ENCODE measurements at regions not wholly inside any gene's neighbourhood (a gene's known extent, or its start where the extent isn't known, plus 50 kb on each side); places are given as distances from the start of the nearest gene placed in this dataset.

DNA sequence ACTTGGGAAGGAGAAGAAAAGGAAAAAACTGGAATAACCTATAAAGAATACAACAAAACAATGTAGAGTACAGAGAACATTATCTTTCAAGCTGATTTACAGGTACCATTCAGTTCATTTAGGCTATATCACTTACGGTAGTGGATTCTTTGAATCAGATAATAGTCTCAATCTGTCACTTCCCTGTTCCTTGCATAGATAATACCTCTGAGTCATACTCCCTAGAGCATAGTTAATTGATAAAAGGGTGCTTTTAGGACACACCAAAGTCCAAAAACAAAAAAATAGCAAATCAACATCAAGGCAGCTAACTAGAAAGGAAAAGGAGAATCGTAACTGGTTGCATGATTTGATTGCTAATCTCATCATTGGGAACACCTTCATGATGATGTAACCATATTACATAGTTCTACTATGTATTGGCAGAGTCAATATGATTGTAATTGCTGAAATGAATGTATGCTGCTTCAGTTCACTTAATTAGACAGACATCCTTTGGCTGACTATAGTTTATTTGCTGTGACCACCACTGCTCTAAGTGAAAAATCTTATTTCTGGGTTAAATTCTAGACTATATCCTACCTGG is 844.4 kb downstream of the GATA3 start:
- DNase-seq = no peak
- Mint-ChIP-seq H3K4me1 (no peaks in the 10 kb centered on the region), H3K36me3 (ENCODE audit: low read depth) (no peaks in the 10 kb centered on the region), H3K4me3 (no peak overlapping the region), H3K27ac (no peak overlapping the region), H3K9me3 (peaks cover 4% of the 10 kb centered on the region), H3K27me3 (no peaks in the 10 kb centered on the region)
- intact Hi-C loops (cut with micrococcal nuclease) = no loop called here

DNA sequence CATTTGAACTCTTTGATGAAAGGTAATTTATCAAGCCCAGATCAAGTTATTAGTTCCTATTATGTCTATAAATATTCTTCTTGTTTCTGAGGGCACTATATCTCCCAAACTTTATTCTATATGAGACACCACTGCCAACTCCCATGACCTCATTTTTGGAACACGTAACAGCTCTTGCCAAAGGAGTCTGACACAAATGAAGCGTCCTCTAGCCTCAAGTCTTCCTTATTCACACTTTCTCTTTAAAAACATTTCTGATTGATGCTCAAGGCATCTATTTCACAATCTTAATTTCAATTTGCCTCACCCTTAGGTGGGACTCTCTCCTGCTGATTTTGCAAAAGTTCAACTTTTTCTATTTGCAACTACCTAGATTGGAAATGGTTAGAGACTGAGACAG is 848.4 kb downstream of the GATA3 start:
- no peak for DNase-seq
- Mint-ChIP-seq H3K9me3 (peaks cover 4% of the 10 kb centered on the region), H3K27me3 (no peaks in the 10 kb centered on the region), H3K4me1 (no peaks in the 10 kb centered on the region), H3K4me3 (no peak overlapping the region), H3K27ac (no peak overlapping the region), H3K36me3 (ENCODE audit: low read depth) (no peaks in the 10 kb centered on the region)
- intact Hi-C loops (cut with micrococcal nuclease) = no loop called here

DNA sequence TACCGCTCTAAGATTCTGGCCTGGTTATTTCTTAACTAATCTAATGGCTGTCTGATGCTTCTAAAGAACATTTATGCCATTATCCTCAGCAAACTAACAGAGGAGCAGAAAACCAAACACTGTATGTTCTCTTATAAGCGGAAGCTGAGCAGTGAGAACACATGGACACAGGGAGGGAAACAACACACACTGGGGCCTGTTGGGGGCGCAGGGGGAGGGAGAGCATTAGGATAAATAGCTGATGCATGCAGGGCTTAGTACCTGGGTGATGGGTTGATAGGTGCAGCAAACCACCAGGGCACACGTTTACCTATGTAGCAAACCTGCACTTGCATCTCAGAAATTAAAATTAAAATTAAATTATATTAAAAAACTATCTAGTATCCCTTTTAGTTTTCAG is 853.5 kb downstream of the GATA3 start:
- Mint-ChIP-seq H3K4me3 (no peak overlapping the region), H3K36me3 (ENCODE audit: low read depth) (no peaks in the 10 kb centered on the region), H3K4me1 (no peaks in the 10 kb centered on the region), H3K9me3 (peaks cover 2% of the 10 kb centered on the region), H3K27me3 (no peaks in the 10 kb centered on the region), H3K27ac (no peak overlapping the region)
- intact Hi-C loops (cut with micrococcal nuclease) = no loop called here
- DNase-seq = no peak

DNA sequence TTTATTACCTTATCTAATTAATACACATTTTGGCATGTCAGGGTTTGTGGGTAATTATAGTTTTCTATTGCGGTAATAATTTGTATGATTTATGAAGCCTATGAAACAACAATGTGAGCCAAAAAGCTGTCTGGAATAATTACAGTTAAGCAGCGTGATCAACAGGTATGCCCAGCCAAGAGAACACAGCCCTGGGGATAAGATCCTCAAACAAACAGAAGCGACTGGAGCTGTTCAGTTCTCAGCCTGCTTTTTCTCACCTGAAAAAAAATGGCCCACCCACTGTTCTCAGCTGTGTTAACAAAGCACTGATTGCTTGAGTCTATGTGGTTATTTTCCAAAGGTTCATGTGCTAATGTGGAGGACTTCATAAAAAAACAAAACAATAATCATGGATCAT is 855.8 kb downstream of the GATA3 start:
- H3K36me3 Mint-ChIP-seq (ENCODE audit: low read depth) = no peaks in the 10 kb centered on the region
- no peak overlapping the region for H3K4me3 Mint-ChIP-seq
- H3K9me3 Mint-ChIP-seq = no peaks in the 10 kb centered on the region
- H3K4me1 Mint-ChIP-seq = no peaks in the 10 kb centered on the region
- DNase-seq = no peak
- H3K27me3 Mint-ChIP-seq = no peaks in the 10 kb centered on the region
- intact Hi-C loops (cut with micrococcal nuclease) = no loop called here
- no peak overlapping the region for H3K27ac Mint-ChIP-seq

GRCh38 chr10:8911032-8911431 is 856.5 kb downstream of the GATA3 start:
- Mint-ChIP-seq H3K36me3 (ENCODE audit: low read depth) (no peaks in the 10 kb centered on the region), H3K27me3 (no peaks in the 10 kb centered on the region), H3K4me1 (no peaks in the 10 kb centered on the region), H3K27ac (no peak overlapping the region), H3K9me3 (no peaks in the 10 kb centered on the region), H3K4me3 (no peak overlapping the region)
- intact Hi-C loops (cut with micrococcal nuclease) = no loop called here
- DNase-seq = no peak

DNA sequence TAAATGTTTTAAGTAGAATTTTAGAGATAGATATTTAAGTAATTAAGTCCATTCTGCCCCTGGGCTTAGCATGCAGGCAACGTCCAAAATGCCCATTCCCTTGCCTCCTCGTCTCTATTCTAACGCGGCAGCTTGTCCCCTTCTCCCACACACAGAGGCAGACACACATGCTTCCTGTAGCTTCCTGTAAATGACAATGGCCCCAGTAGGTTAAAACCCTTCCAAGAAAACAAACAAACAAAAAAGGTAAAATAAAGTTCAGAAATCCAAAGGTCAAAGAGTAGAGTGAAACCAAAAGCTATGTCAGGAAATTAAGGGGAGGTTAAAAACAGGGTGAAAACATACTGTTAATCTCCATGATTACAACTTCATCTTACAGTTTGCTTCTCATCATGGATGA is 857.6 kb downstream of the GATA3 start:
- Mint-ChIP-seq H3K27ac (no peak overlapping the region), H3K4me3 (no peak overlapping the region), H3K36me3 (ENCODE audit: low read depth) (no peaks in the 10 kb centered on the region), H3K27me3 (no peaks in the 10 kb centered on the region), H3K9me3 (no peaks in the 10 kb centered on the region), H3K4me1 (no peaks in the 10 kb centered on the region)
- DNase-seq = no peak
- intact Hi-C loops (cut with micrococcal nuclease) = no loop called here

DNA sequence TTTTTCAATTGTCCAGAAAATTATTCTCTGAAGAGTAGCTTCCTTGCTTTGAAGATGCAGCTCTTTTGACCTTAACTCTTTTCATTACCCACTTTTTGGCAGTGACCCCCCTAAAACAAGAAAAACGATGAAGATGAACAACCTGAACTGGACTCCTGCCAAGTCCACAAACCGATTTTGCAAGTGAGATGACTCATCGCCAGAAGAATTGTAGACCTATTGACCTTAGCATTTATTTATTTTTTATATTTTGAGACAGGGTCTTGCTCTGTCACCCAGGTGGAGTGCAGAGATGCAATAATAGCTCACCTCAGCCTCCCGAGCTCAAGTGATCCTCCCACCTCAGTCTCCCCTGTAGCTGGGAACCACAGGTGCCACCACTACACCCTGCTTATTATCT is 859.2 kb downstream of the GATA3 start:
- intact Hi-C loops (cut with micrococcal nuclease) = no loop called here
- H3K9me3 Mint-ChIP-seq = no peaks in the 10 kb centered on the region
- H3K36me3 Mint-ChIP-seq (ENCODE audit: low read depth) = no peaks in the 10 kb centered on the region
- H3K4me3 Mint-ChIP-seq = no peak overlapping the region
- H3K27ac Mint-ChIP-seq = no peak overlapping the region
- no peak for DNase-seq
- no peaks in the 10 kb centered on the region for H3K4me1 Mint-ChIP-seq
- no peaks in the 10 kb centered on the region for H3K27me3 Mint-ChIP-seq

GRCh38 chr10:8919280-8919679 is 864.8 kb downstream of the GATA3 start:
- no peak overlapping the region for H3K4me3 Mint-ChIP-seq
- H3K27me3 Mint-ChIP-seq = no peaks in the 10 kb centered on the region
- H3K27ac Mint-ChIP-seq = no peak overlapping the region
- no peaks in the 10 kb centered on the region for H3K4me1 Mint-ChIP-seq
- DNase-seq = no peak
- H3K36me3 Mint-ChIP-seq (ENCODE audit: low read depth) = no peaks in the 10 kb centered on the region
- intact Hi-C loops (cut with micrococcal nuclease) = no loop called here
- H3K9me3 Mint-ChIP-seq = no peaks in the 10 kb centered on the region

GRCh38 chr10:8921568-8921967 is 867.1 kb downstream of the GATA3 start:
- Mint-ChIP-seq H3K36me3 (ENCODE audit: low read depth) (no peaks in the 10 kb centered on the region), H3K4me1 (no peaks in the 10 kb centered on the region), H3K4me3 (no peak overlapping the region), H3K27me3 (no peaks in the 10 kb centered on the region), H3K27ac (no peak overlapping the region), H3K9me3 (no peaks in the 10 kb centered on the region)
- intact Hi-C loops (cut with micrococcal nuclease) = no loop called here
- DNase-seq = no peak

DNA sequence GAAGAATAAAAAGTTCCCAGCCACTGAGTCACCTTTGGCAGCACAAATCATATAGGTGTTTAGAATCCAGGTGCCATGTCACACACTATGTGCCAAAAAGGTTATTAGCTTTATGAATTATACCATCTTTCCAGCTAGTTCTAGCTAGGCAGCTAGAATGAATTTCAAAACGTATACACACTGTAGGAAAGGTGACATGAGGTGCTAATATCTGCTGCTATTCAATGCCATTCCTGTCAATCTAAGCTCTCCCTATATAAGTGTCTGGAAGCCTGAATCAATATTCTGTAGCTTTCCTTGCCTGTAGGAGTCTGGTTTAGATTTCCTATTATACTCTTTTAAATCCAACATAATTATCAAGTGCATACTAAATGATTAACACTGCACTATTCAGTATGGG is 868.6 kb downstream of the GATA3 start:
- Mint-ChIP-seq H3K4me1 (no peaks in the 10 kb centered on the region), H3K27me3 (no peaks in the 10 kb centered on the region), H3K4me3 (no peak overlapping the region), H3K27ac (no peak overlapping the region), H3K9me3 (no peaks in the 10 kb centered on the region), H3K36me3 (ENCODE audit: low read depth) (no peaks in the 10 kb centered on the region)
- DNase-seq = no peak
- intact Hi-C loops (cut with micrococcal nuclease) = no loop called here

DNA sequence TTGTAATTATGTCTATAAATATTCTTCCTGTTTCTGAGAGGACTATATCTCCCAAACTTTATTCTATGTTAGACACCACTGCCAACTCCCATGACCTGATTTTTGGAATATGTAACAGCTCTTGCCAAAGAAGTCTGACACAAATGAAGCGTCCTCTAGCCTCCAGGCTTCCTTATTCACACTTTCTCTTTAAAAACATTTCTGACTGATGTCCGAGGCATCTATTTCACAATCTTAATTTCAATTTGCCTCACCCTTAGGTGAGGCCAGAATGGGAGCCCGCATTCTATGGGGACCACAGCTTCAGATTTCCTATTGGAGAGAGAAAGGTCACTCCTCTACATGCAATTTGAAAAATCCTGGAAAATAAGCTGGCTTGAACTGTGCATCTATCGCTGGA is 873.2 kb downstream of the GATA3 start:
- no peaks in the 10 kb centered on the region for H3K36me3 Mint-ChIP-seq (ENCODE audit: low read depth)
- intact Hi-C loops (cut with micrococcal nuclease) = no loop called here
- H3K4me3 Mint-ChIP-seq = no peak overlapping the region
- H3K4me1 Mint-ChIP-seq = no peaks in the 10 kb centered on the region
- no peak overlapping the region for H3K27ac Mint-ChIP-seq
- DNase-seq = no peak
- no peaks in the 10 kb centered on the region for H3K27me3 Mint-ChIP-seq
- no peaks in the 10 kb centered on the region for H3K9me3 Mint-ChIP-seq

DNA sequence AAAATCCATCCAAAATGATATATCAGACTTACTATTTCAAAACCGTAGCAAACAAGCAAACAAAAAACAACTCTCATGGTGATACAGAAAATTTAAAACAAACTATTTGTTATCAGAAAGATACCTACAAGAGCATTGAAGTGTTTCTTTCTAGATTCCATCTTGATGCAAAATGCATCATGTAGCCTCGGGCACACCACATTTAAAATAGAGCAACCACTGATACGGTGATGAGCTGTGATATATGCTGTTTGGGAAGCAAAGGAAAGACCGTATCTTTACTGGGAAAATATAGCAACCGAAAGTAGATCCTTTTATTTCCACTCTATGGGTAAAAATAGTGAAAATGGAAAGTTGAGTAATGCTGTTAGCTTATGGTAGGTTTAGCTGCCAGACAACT is 892.0 kb downstream of the GATA3 start:
- H3K27ac Mint-ChIP-seq = no peak overlapping the region
- no peak overlapping the region for H3K4me3 Mint-ChIP-seq
- no peaks in the 10 kb centered on the region for H3K36me3 Mint-ChIP-seq (ENCODE audit: low read depth)
- H3K9me3 Mint-ChIP-seq = peaks cover 10% of the 10 kb centered on the region
- DNase-seq = no peak
- intact Hi-C loops (cut with micrococcal nuclease) = no loop called here
- H3K27me3 Mint-ChIP-seq = peaks cover 1% of the 10 kb centered on the region
- H3K4me1 Mint-ChIP-seq = no peaks in the 10 kb centered on the region

- H3K36me3 Mint-ChIP-seq (ENCODE audit: low read depth) = no peaks in the 10 kb centered on the region
- no peak for DNase-seq
- H3K9me3 Mint-ChIP-seq = peaks cover 13% of the 10 kb centered on the region
- no peaks in the 10 kb centered on the region for H3K27me3 Mint-ChIP-seq
- no peak overlapping the region for H3K27ac Mint-ChIP-seq
- intact Hi-C loops (cut with micrococcal nuclease) = no loop called here
- H3K4me1 Mint-ChIP-seq = no peaks in the 10 kb centered on the region
- no peak overlapping the region for H3K4me3 Mint-ChIP-seq
Measured at GRCh38 chr10:8950978-8951377, 896.5 kb downstream of the GATA3 start.

GRCh38 chr10:8951440-8952089 is 897.1 kb downstream of the GATA3 start:
- Mint-ChIP-seq H3K27me3 (no peaks in the 10 kb centered on the region), H3K36me3 (ENCODE audit: low read depth) (no peaks in the 10 kb centered on the region), H3K27ac (no peak overlapping the region), H3K4me1 (no peaks in the 10 kb centered on the region), H3K9me3 (peaks cover 9% of the 10 kb centered on the region), H3K4me3 (no peak overlapping the region)
- no peak for DNase-seq
- intact Hi-C loops (cut with micrococcal nuclease) = no loop called here

GRCh38 chr10:8956400-8956799 is 901.9 kb downstream of the GATA3 start:
- intact Hi-C loops (cut with micrococcal nuclease) = no loop called here
- no peak for DNase-seq
- no peaks in the 10 kb centered on the region for H3K4me1 Mint-ChIP-seq
- H3K4me3 Mint-ChIP-seq = no peak overlapping the region
- H3K9me3 Mint-ChIP-seq = peaks cover 4% of the 10 kb centered on the region
- H3K27ac Mint-ChIP-seq = no peak overlapping the region
- no peaks in the 10 kb centered on the region for H3K36me3 Mint-ChIP-seq (ENCODE audit: low read depth)
- H3K27me3 Mint-ChIP-seq = no peaks in the 10 kb centered on the region

Measured in activated CD4-positive, alpha-beta T cell treated with anti-CD3 and anti-CD28 coated beads, Interleukin-2, amount 10 ng/mL, durations not matched to agents 24 days and 14 days (primary cell).